Mammary epithelial cell (primary cell): ENCODE measurements at regions not wholly inside any gene's neighbourhood (a gene's known extent, or its start where the extent isn't known, plus 50 kb on each side); places are given as distances from the start of the nearest gene placed in this dataset.

Experiments
- CTCF ChIP-seq, 2 donors: IDR thresholded peaks in 1 of 2; conservative IDR thresholded peaks in 1 of 2; 2 replicates each; pipeline ENCODE4 v1.5.1; 2011 to 2012; ENCODE audit warnings: inconsistent platforms in 2 of 2, low read length in 2 of 2, mild to moderate bottlenecking in 2 of 2, control low read depth in 1 of 2, low read depth in 1 of 2; ENCODE audit not compliant: insufficient read depth in 1 of 2; ENCODE audit errors: extremely low read depth in 1 of 2
- EZH2 ChIP-seq: IDR thresholded peaks from 2 replicates; pipeline ENCODE4 v1.6.1; 2012; ENCODE audit warnings: low read length, inconsistent platforms, borderline replicate concordance

- no peak for TF ChIP-seq CTCF (conservative IDR thresholded peaks at IDR 0.05 in 1 of 2, IDR thresholded peaks at IDR 0.05 in 1 of 2; ENCODE audit: extremely low read depth in 1 of 2, insufficient read depth in 1 of 2, low read depth in 1 of 2, low read length in 2 of 2)
- TF ChIP-seq EZH2, result no peak
Measured at GRCh38 chr10:105761576-105762260, 1120.6 kb downstream of the SORCS3 start.
